Fibroblast of lung (primary cell): ENCODE measurements at regions not wholly inside any gene's neighbourhood (a gene's known extent, or its start where the extent isn't known, plus 50 kb on each side); places are given as distances from the start of the nearest gene placed in this dataset.

ENCODE experiments used
- CTCF ChIP-seq, 2 donors: IDR thresholded peaks in 1 of 2; conservative IDR thresholded peaks in 1 of 2; 1 replicate in 1 of 2; 2 replicates in 1 of 2; pipeline ENCODE4 v1.5.1; 2011 to 2012; ENCODE audit warnings: low read length in 2 of 2, control low read depth in 1 of 2, inconsistent platforms in 1 of 2, low read depth in 1 of 2, mild to moderate bottlenecking in 1 of 2
- EZH2 ChIP-seq: IDR thresholded peaks from 2 replicates; pipeline ENCODE4 v1.5.1; 2012; ENCODE audit warnings: low read length, control low read depth, mild to moderate bottlenecking; ENCODE audit errors: missing control alignments

GRCh38 chr16:35596467-35596866 lies 2137.1 kb downstream of the TP53TG3F start:
- no peak for TF ChIP-seq EZH2
- no peak for TF ChIP-seq CTCF (conservative IDR thresholded peaks at IDR 0.05 in 1 of 2, IDR thresholded peaks at IDR 0.05 in 1 of 2; ENCODE audit: low read depth in 1 of 2, low read length in 2 of 2)
